HG03354 (cell line): ENCODE measurements at regions not wholly inside any gene's neighbourhood (a gene's known extent, or its start where the extent isn't known, plus 50 kb on each side); places are given as distances from the start of the nearest gene placed in this dataset.

Source experiments
- ATAC-seq: cut with Tn5 transposase; IDR thresholded peaks from one replicate; pipeline ENCODE4 v1.9.1; 2021; ENCODE audit warnings: mild to moderate bottlenecking; ENCODE audit not compliant: unreplicated experiment, poor library complexity, severe bottlenecking

GRCh38 chr10:129236274-129236691 is 230.8 kb upstream of the MGMT start:
- ATAC-seq, result no peak

DNA sequence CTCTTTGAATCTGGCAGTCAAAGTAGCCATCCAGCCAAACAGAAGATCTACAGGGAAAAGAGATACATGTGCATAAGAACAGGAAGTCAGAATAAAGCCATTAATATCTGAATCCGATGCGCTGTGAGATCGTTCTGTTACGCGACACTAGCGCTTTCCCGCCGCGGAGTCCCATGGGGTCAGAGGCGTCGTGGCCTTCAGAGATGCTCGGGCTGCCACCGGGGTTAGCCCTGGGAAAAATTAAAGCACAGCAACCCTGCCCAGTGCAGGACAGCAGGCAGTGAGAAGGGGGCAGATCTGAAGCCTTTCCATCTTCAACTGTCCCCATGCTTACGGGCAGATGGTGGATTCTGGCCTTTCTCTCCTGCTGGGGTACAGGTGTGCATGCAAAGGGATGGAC is 225.6 kb upstream of the MGMT start:
- ATAC-seq, result no peak

- ATAC-seq, result no peak
These were observed 222.7 kb upstream of the MGMT start for GRCh38 chr10:129244298-129244697.

- ATAC-seq, result no peak
These were observed 222.3 kb upstream of the MGMT start for GRCh38 chr10:129244757-129245156.

DNA sequence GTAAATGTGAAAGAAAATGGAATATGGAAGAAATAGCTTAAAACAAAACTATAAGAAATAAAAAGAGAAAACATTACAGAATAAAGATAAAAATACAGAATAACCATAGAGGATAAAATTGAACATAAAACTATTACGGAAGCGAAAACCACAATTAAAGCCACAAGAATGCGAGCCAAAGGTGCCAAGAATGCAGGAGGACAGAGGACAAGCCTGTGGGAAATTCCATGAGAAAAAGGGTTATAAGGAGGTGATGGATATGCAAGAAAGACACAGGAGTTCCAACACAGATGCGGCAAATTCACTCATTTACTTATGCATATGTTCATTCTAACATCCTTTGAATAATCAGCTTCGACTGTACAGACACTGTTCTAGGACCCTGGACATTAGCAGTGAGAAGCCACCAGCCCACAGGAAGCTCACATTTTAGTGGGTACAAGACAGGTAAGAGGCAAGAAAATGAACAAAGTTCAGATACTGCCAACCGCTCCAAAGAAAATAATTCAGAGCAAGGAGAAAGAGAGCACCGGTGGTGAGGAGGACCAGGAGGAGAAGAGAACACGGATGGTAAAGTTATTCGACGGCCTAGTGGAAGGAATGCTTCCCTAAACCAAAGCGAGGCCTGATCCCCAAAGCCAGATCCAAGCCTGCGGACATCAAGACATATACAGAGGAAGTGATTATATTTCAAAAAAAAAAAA is 213.7 kb upstream of the MGMT start:
- no peak for ATAC-seq

- no peak for ATAC-seq
These were observed 213.2 kb upstream of the MGMT start for GRCh38 chr10:129253865-129254179.

GRCh38 chr10:129258283-129258923 is 208.6 kb upstream of the MGMT start:
- ATAC-seq, result no peak

DNA sequence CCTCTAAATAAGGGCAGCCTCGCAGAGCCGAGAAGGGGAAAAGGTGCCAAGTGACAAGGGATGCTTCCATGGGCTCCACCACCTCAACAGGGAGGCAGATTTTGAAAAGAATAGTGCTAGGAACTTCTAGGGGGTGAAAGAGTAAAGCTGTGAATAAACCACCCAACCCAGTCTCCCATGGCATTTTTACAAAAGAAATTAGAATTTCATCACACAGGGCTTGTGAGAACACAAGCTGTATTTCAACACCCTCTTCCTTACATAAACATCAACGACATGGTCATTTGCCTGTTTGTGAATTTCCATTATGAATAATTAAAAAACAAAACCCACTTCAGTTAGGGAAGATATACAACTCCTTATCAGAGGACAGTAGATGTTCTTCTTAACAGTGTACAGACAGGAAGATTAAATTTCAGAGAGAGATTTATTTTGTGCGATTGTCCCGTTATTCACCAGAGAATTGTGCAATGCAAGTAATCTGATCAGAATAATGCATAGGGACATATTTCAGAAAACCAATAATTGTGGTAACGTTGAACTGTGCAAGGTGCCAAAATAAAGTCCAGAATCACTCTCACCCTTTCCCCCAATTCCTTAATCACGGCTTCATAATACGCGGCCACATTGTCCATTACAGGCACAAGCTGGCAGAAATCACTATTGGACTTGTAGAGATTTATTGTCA is 207.8 kb upstream of the MGMT start:
- ATAC-seq, result no peak

- no peak for ATAC-seq
These were observed 194.9 kb upstream of the MGMT start for GRCh38 chr10:129272176-129272575.

- ATAC-seq, result no peak
These were observed 194.0 kb upstream of the MGMT start for GRCh38 chr10:129272866-129273650.

- no peak for ATAC-seq
These were observed 193.2 kb upstream of the MGMT start for GRCh38 chr10:129273860-129274259.

DNA sequence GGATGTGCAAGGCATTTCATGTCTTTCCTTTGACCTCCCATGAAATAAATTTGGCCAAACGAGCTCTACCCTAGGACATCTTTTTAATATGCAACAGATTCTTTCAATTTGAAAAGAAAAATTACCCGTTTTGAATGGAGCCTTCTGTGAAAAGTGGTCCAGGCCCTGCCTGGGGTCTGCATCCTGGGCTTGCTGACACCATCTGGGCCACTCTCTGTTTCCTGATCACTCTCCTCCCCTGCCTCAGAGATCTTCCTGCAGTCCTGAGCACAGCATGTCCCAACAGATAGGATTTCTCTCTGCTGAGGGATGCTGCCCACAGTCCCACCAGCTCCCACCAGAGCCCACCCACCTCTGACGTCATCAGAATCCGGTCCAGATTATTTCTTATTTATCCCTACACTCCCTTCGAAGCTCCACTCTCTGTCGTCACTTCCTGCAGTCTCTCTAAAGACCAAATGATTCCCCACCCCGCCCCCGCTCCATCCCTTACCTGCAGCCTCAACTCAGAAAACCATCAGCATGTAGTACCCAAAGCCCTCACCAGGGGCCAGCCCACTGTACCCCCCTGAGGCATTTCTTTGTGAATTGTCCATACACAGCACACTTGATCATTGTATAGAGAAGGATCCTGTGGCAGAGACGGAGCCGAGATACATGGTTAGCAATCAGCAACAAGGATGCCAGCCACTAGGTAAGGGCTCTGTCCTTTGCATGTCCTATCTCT is 192.1 kb upstream of the MGMT start:
- no peak for ATAC-seq

GRCh38 chr10:129275886-129276285 is 191.2 kb upstream of the MGMT start:
- ATAC-seq, result no peak

GRCh38 chr10:129277084-129277483 is 190.0 kb upstream of the MGMT start:
- ATAC-seq, result no peak

DNA sequence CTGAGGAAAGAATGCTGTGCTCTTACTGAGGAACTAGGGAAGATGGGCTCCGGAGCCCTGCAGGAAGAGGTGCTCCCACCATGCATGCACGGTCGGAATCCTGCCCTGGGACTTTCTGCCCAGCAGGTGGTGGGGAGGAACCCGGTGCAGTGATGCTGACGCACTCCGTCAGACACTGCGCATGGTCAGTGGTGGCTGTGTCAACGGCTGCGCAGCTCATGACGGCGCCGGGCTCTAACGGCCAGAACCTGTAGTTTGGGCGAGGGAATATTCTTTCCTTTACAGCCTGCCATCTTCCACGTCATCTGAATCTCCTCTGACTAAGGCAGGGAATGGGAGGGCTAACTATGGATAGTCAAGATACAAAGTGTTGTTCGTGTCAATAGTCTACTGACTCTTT is 189.2 kb upstream of the MGMT start:
- ATAC-seq, result no peak

- ATAC-seq, result no peak
These were observed 188.4 kb upstream of the MGMT start for GRCh38 chr10:129278686-129279085.

DNA sequence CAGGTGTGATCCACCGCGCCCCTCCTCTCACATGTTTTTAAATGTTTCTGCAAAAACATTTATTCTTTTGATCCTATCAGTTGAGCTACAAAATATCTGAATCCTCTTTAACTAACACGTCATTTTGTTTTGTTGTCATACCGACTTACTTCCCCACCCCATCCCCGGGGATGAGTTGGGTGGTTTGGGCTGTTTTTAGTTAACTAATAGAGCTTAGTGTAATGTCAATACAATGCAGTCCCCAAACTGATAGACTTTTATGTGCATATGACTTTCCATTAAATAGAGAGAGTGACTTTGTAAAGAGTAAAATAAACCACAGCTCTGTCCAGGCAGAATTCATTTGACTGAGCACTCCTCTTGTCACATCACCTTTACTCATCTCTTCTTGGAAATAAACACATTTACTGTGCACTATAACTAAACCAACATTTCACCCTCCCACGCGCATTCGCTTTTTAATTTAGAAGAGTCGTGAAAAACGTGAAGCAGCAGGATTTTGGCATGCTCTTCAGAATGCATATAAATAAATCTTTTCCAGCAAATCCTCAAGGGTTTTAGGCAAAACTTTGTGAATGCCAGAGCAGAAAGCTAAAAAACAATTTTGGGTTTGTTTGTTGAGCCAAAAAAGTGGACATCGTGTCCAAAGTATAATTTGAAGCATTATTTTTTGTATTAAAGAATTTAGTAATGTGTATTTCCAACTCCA is 187.4 kb upstream of the MGMT start:
- ATAC-seq, result no peak

GRCh38 chr10:129280155-129280502 is 186.9 kb upstream of the MGMT start:
- no peak for ATAC-seq

- no peak for ATAC-seq
These were observed 186.0 kb upstream of the MGMT start for GRCh38 chr10:129280908-129281586.
